GM19463 (cell line): ENCODE measurements at regions not wholly inside any gene's neighbourhood (a gene's known extent, or its start where the extent isn't known, plus 50 kb on each side); places are given as distances from the start of the nearest gene placed in this dataset.
"Not testable (repeated sequence)": the region's sequence is repeated elsewhere in the genome, so short reads cannot be mapped to it uniquely, and the experiment has no call there.

ENCODE experiments used
- ATAC-seq: cut with Tn5 transposase; IDR thresholded peaks from one replicate; pipeline ENCODE4 v1.9.1; 2021; ENCODE audit warnings: mild to moderate bottlenecking, moderate library complexity; ENCODE audit not compliant: unreplicated experiment

GRCh38 chr14:34381304-34381703, 80.7 kb downstream of the SPTSSA start:
- ATAC-seq = not testable (repeated sequence)

GRCh38 chr14:34380471-34380845, 81.6 kb downstream of the SPTSSA start:
- ATAC-seq = no peak

GRCh38 chr14:34379816-34380470, 82.1 kb downstream of the SPTSSA start:
- no peak for ATAC-seq

- ATAC-seq = no peak
These were observed 85.3 kb downstream of the SPTSSA start for GRCh38 chr14:34376649-34377267.

GRCh38 chr14:34374998-34375740, 86.9 kb downstream of the SPTSSA start:
- no peak for ATAC-seq

- no peak for ATAC-seq
These were observed 88.8 kb downstream of the SPTSSA start for GRCh38 chr14:34373191-34373590.

GRCh38 chr14:34372786-34373185, 89.3 kb downstream of the SPTSSA start:
- no peak for ATAC-seq

- ATAC-seq = no peak
These were observed 92.4 kb downstream of the SPTSSA start for GRCh38 chr14:34369648-34370030.

GRCh38 chr14:34368971-34369647, 92.9 kb downstream of the SPTSSA start:
- no peak for ATAC-seq

GRCh38 chr14:34368115-34368970, 93.7 kb downstream of the SPTSSA start:
- no peak for ATAC-seq

- ATAC-seq = no peak
These were observed 96.6 kb downstream of the SPTSSA start for GRCh38 chr14:34365309-34365915.

GRCh38 chr14:34364201-34364600, 97.8 kb downstream of the SPTSSA start:
- no peak for ATAC-seq

GRCh38 chr14:34363733-34364134, 98.3 kb downstream of the SPTSSA start:
- ATAC-seq = no peak

GRCh38 chr14:34362641-34363251, 99.3 kb downstream of the SPTSSA start:
- ATAC-seq = no peak

GRCh38 chr14:34361504-34362011, 100.5 kb downstream of the SPTSSA start:
- no peak for ATAC-seq

- no peak for ATAC-seq
These were observed 102.5 kb downstream of the SPTSSA start for GRCh38 chr14:34359420-34360117.

GRCh38 chr14:34356264-34356654, 105.8 kb downstream of the SPTSSA start:
- no peak for ATAC-seq

- no peak for ATAC-seq
These were observed 106.3 kb downstream of the SPTSSA start for GRCh38 chr14:34355584-34356263.
